Upper lobe of left lung (tissue), 6 donors: ENCODE measurements at regions not wholly inside any gene's neighbourhood (a gene's known extent, or its start where the extent isn't known, plus 50 kb on each side); places are given as distances from the start of the nearest gene placed in this dataset.

Source experiments
- ATAC-seq, 2 donors: fragments of 200-7000 bp; cut with Tn5 transposase; one replicate each; pipeline ENCODE4 v1.9.1; 2022; ENCODE audit warnings: mild to moderate bottlenecking in 2 of 2, moderate library complexity in 2 of 2; ENCODE audit not compliant: low FRiP score in 2 of 2
- DNase-seq, 2 donors: peaks; one replicate each; pipeline ENCODE4 v3.0.0-alpha.2; 2019 to 2020
- H3K27ac ChIP-seq, 4 donors: fragments of 200-600 bp; sonication (generic); one replicate each; pipeline ENCODE4 v1.5.1; 2016 to 2019
- H3K27me3 ChIP-seq, 4 donors: fragments of 200-600 bp; sonication (generic); one replicate each; pipeline ENCODE4 v1.5.1; 2017 to 2019
- H3K36me3 ChIP-seq, 4 donors: fragments of 200-600 bp; sonication (generic); one replicate each; pipeline ENCODE4 v1.5.1; 2016 to 2019
- H3K4me1 ChIP-seq, 4 donors: fragments of 200-600 bp; sonication (generic); one replicate each; pipeline ENCODE4 v1.5.1; 2018 to 2019
- H3K4me3 ChIP-seq, 4 donors: fragments of 200-600 bp; sonication (generic); one replicate each; pipeline ENCODE4 v1.5.1; 2017 to 2019; ENCODE audit warnings: mild to moderate bottlenecking in 2 of 4, moderate library complexity in 1 of 4
- H3K9me3 ChIP-seq, 4 donors: fragments of 200-600 bp; sonication (generic); one replicate each; pipeline ENCODE4 v1.5.1; 2018 to 2019
- EP300 ChIP-seq, 4 donors: sonication (generic); formaldehyde crosslinking; IDR thresholded peaks; one replicate each; pipeline ENCODE4 v1.5.1; 2017; ENCODE audit warnings: antibody characterized with exemption in 4 of 4, control low read depth in 2 of 4
- POLR2A ChIP-seq, 4 donors: fragments of 450-650 bp; IDR thresholded peaks; one replicate each; pipeline ENCODE4 v1.5.1; 2016 to 2017; ENCODE audit warnings: antibody characterized with exemption in 4 of 4, mild to moderate bottlenecking in 2 of 4
- POLR2AphosphoS5 ChIP-seq, 2 donors: sonication (generic); formaldehyde crosslinking; IDR thresholded peaks; one replicate each; pipeline ENCODE4 v1.5.1; 2017; ENCODE audit warnings: antibody characterized with exemption in 2 of 2
- WGBS, 2 donors: methylation state at CpG; one replicate each; pipeline ENCODE4 v1.1.5; 2017 to 2018; 5-methylcytosine and 5-hydroxymethylcytosine counted together
- TF ChIP-seq, protein P1 (sequence below), 6 experiments: fragments of 450-650 bp in 4 of 6; fragments of 200-600 bp in 2 of 6; sonication (generic) in 2 of 6; IDR thresholded peaks; one replicate each; pipeline ENCODE4 v1.5.1; 2016 to 2019; ENCODE audit warnings: antibody characterized with exemption in 6 of 6
- donor health status: DM: no; HTN: no; CAD: no; lungs with moderate emphysema.
- donor health status: DM: no; HTN: yes; CAD: no; lungs with severe emphysema.

DNA sequence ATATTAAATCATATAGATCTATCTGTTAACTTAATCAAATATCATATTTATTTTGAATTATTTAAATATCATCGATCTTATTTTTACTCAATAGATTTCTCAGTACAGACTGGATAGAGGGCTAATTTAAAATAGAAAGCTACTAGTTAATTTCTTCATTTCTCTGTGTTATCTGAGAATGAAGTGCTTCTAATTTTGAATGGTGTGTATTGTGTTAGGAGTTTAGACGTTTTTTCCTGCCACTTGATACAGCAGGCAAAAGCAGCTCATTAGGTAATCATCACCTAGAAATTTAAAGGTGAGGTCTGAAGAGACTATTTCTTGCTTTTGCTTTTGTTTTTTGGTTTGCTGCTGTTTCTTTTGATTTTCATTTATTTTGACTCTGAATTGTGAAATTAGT is 948.8 kb upstream of the TENM3 start:
- Histone ChIP-seq H3K9me3 (no peaks in the 10 kb centered on the region), H3K27me3 (no peaks in the 10 kb centered on the region), H3K4me3 (no peak overlapping the region), H3K4me1 (no peaks in the 10 kb centered on the region), H3K27ac (no peak overlapping the region), H3K36me3 (no peaks in the 10 kb centered on the region)
- 53 to 66% methylated on average over 2 of the region's 2 CpGs for WGBS, 2 donors
- no peak for TF ChIP-seq POLR2A (IDR thresholded peaks at IDR 0.05)
- TF ChIP-seq POLR2AphosphoS5 (IDR thresholded peaks at IDR 0.05): no peak
- no peak for TF ChIP-seq EP300 (IDR thresholded peaks at IDR 0.05)
- TF ChIP-seq, protein P1, sequence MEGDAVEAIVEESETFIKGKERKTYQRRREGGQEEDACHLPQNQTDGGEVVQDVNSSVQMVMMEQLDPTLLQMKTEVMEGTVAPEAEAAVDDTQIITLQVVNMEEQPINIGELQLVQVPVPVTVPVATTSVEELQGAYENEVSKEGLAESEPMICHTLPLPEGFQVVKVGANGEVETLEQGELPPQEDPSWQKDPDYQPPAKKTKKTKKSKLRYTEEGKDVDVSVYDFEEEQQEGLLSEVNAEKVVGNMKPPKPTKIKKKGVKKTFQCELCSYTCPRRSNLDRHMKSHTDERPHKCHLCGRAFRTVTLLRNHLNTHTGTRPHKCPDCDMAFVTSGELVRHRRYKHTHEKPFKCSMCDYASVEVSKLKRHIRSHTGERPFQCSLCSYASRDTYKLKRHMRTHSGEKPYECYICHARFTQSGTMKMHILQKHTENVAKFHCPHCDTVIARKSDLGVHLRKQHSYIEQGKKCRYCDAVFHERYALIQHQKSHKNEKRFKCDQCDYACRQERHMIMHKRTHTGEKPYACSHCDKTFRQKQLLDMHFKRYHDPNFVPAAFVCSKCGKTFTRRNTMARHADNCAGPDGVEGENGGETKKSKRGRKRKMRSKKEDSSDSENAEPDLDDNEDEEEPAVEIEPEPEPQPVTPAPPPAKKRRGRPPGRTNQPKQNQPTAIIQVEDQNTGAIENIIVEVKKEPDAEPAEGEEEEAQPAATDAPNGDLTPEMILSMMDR (IDR thresholded peaks at IDR 0.05): no peak
- DNase-seq (no peak), ATAC-seq (no peak)

DNA sequence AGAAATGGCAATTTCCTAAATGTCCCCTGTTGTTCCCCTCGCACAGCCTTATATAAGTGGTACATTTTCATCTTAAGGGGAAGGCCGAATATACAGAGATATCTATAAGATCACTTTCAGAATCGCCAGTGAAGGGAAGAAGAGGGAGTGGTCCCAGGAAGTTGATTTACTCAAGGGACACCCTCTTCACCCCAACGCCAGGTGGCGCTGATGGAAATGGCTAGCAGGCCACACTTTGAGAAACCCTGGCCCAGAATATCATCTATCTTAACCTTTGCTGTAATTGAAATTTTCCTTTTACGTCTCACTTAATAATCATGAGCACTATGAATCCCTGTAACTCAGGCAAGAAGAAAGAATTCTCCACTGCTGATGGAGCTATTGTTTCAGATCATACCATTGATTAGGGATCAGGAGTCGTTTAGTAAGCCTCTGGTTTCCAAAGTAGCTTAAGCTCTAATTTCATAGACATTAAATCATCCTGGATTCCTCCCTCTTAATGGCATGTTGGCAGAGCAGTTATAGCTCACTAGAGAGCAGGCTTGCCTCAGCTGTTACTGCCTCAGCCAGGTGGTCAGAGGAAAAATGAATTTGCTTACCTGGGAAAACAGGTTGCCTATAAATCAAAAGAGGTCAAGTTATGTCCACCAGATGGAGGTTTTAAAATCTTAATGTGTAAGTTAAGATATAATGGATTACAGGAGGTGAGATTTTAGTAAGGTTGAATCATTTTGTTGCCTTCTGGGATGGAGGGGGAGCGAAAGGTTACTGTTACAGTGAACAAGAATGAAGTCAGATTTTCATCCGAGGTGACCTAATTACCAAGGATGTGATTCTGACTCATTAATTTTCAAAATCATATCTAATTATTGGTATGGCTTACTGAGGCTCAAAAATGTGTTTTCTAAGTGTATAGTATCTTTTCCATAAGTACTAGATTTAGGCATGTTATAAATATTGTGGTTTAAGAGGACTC is 941.2 kb upstream of the TENM3 start:
- no peak overlapping the region for H3K4me3 ChIP-seq
- no peaks in the 10 kb centered on the region for H3K27me3 ChIP-seq
- WGBS, 2 donors: 50 to 56% methylated on average over 9 of the region's 9 CpGs
- H3K36me3 ChIP-seq: no peaks in the 10 kb centered on the region
- TF ChIP-seq, protein P1 (IDR thresholded peaks at IDR 0.05): peak in 2 of 6 experiments; percentile 29 to 31
- TF ChIP-seq POLR2A (IDR thresholded peaks at IDR 0.05): no peak
- no peak for ATAC-seq
- no peak overlapping the region for H3K27ac ChIP-seq
- DNase-seq: peak in 1 of 2 donors; percentile 36
- H3K4me1 ChIP-seq: no peaks in the 10 kb centered on the region
- H3K9me3 ChIP-seq: no peaks in the 10 kb centered on the region

DNA sequence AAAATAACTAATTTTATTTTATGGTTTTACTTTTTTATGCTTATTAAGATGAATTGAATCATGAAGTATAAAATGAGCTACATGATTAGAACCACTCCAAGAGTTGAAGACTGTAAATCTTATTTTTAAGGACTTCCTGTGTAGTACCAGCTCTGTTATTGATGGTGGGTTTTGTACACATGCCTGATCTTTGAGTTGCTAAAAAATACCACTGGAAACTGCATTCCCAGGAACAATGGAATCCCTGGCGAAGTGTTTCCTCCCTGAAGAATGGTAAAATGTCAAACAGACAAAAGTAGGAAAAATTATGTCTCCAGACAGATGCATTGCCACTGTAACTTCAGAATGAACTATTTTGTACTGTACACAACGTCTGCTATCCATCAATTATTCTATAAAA is 935.4 kb upstream of the TENM3 start:
- no peak overlapping the region for H3K4me3 ChIP-seq
- H3K4me1 ChIP-seq: no peaks in the 10 kb centered on the region
- DNase-seq: no peak
- TF ChIP-seq, protein P1 (IDR thresholded peaks at IDR 0.05): no peak
- no peak for TF ChIP-seq POLR2AphosphoS5 (IDR thresholded peaks at IDR 0.05)
- no peak for TF ChIP-seq POLR2A (IDR thresholded peaks at IDR 0.05)
- no peak for TF ChIP-seq EP300 (IDR thresholded peaks at IDR 0.05)
- WGBS, 2 donors: 36 to 50% methylated on average over 2 of the region's 2 CpGs
- no peaks in the 10 kb centered on the region for H3K36me3 ChIP-seq
- no peak overlapping the region for H3K27ac ChIP-seq
- ATAC-seq: no peak
- H3K9me3 ChIP-seq: no peaks in the 10 kb centered on the region
- H3K27me3 ChIP-seq: no peaks in the 10 kb centered on the region

DNA sequence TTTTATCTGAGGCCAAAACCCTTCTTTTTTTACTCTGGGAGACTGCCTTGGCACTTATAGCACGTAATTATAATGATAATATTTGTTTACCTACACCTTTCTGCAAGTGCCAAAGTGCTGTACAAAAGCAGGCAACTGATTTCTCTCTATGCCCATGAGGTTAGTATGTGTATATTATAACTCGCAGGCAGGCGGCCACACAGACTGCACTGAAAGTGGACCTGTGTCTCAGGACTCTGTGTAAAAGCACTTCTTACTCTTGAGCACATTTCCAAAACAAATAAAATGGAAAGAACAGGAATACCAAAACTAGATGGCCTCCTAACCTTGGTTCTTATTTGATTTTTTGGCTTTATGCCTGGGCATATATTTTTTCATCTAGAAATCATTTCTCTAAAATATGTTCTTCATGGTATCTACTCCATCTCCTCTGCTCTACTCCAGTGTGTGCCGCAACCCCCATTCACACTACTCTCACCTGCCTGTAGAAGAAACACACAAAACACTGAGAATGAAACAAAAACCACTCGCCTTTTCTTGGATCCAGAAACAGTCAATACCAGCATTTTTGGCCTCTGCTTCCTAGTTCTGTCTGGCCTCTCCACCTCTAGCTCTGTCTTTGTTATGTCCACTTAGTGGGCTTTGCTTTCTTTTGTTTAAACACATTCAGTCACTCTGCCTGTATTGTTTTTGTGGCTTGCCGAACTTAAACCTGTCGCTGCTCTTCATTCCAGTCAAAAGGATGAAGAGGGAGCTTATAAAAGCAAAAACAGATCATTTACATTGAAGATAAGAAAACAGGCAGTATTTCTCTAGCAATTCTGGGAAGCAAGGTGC is 934.5 kb upstream of the TENM3 start:
- TF ChIP-seq POLR2A (IDR thresholded peaks at IDR 0.05): no peak
- no peak for TF ChIP-seq EP300 (IDR thresholded peaks at IDR 0.05)
- TF ChIP-seq, protein P1 (IDR thresholded peaks at IDR 0.05): no peak
- TF ChIP-seq POLR2AphosphoS5 (IDR thresholded peaks at IDR 0.05): no peak
- DNase-seq: no peak
- WGBS, 2 donors: 44 to 45% methylated on average over 7 of the region's 7 CpGs

More for the DNA sequence above, 934.5 kb upstream of the TENM3 start:
- ATAC-seq: no peak
- Histone ChIP-seq H3K36me3 (no peaks in the 10 kb centered on the region), H3K9me3 (no peaks in the 10 kb centered on the region), H3K4me1 (no peaks in the 10 kb centered on the region), H3K27ac (no peak overlapping the region), H3K27me3 (no peaks in the 10 kb centered on the region), H3K4me3 (no peak overlapping the region)
